ENCODE measurements at regions not wholly inside any gene's neighbourhood (a gene's known extent, or its start where the extent isn't known, plus 50 kb on each side); places are given as distances from the start of the nearest gene placed in this dataset.
A peak's percentile ranks its signal among the peaks of the same experiment; 100 is the strongest.

- H3K27ac ChIP-seq, result no peak overlapping the region
- TF ChIP-seq CTCF (conservative IDR thresholded peaks at IDR 0.05), result no peak
Measured at GRCh38 chrX:131709553-131709952, 165.7 kb downstream of the OR13H1 start.

- no peak for TF ChIP-seq CTCF (conservative IDR thresholded peaks at IDR 0.05)
- H3K27ac ChIP-seq, result peak overlapping the region; percentile 40; the same call in 1 of the 2 replicates
Measured at GRCh38 chrX:131711478-131711867, 167.6 kb downstream of the OR13H1 start.

GRCh38 chrX:131723646-131724045 is 179.8 kb downstream of the OR13H1 start:
- no peak overlapping the region for H3K27ac ChIP-seq
- TF ChIP-seq CTCF (conservative IDR thresholded peaks at IDR 0.05), result no peak

GRCh38 chrX:131724292-131724691 is 180.4 kb downstream of the OR13H1 start:
- TF ChIP-seq CTCF (conservative IDR thresholded peaks at IDR 0.05), result no peak
- no peak overlapping the region for H3K27ac ChIP-seq

GRCh38 chrX:131725001-131725654 is 181.3 kb downstream of the OR13H1 start:
- TF ChIP-seq CTCF (conservative IDR thresholded peaks at IDR 0.05), result no peak
- H3K27ac ChIP-seq, result no peak overlapping the region

- H3K27ac ChIP-seq, result no peak overlapping the region
- TF ChIP-seq CTCF (conservative IDR thresholded peaks at IDR 0.05), result no peak
Measured at GRCh38 chrX:131727778-131728177, 183.9 kb downstream of the OR13H1 start.

- no peak overlapping the region for H3K27ac ChIP-seq
- no peak for TF ChIP-seq CTCF (conservative IDR thresholded peaks at IDR 0.05)
Measured at GRCh38 chrX:131728295-131729145, 184.6 kb downstream of the OR13H1 start.

Measured in VCaP (cell line).